ENCODE measurements at regions not wholly inside any gene's neighbourhood (a gene's known extent, or its start where the extent isn't known, plus 50 kb on each side); places are given as distances from the start of the nearest gene placed in this dataset.
"Not testable (repeated sequence)": the region's sequence is repeated elsewhere in the genome, so short reads cannot be mapped to it uniquely, and the experiment has no call there.

- H3K27ac Mint-ChIP-seq, result no peak overlapping the region
These were observed 71.7 kb upstream of the PELI2 start for GRCh38 chr14:56046546-56046945.

GRCh38 chr14:56046996-56047395 lies 71.2 kb upstream of the PELI2 start:
- no peak for DNase-seq
- ChIA-PET CTCF (interaction anchor here (1.5 kb wide), 1 partner anchor 12 kb away, joined by 3 read pairs; no protein-coding TSS in a partner anchor), POLR2A (no interaction called here)
- Mint-ChIP-seq H3K36me3 (ENCODE audit: low read depth) (no peaks in the 10 kb centered on the region), H3K9me3 (ENCODE audit: low read depth) (no peaks in the 10 kb centered on the region), H3K4me3 (no peak overlapping the region), H3K27ac (no peak overlapping the region), H3K4me1 (no peaks in the 10 kb centered on the region), H3K27me3 (peaks cover 8% of the 10 kb centered on the region)
- intact Hi-C loops (cut with DNase I, micrococcal nuclease), result no loop called here
- no peak for ATAC-seq

More at GRCh38 chr14:56046546-56046945, 71.7 kb upstream of the PELI2 start:
- no peaks in the 10 kb centered on the region for H3K36me3 Mint-ChIP-seq (ENCODE audit: low read depth)
- DNase-seq (no peak), ATAC-seq (no peak)
- no peak overlapping the region for H3K4me3 Mint-ChIP-seq
- intact Hi-C loops (cut with DNase I, micrococcal nuclease), result no loop called here
- peaks cover 6% of the 10 kb centered on the region for H3K27me3 Mint-ChIP-seq
- no peaks in the 10 kb centered on the region for H3K9me3 Mint-ChIP-seq (ENCODE audit: low read depth)
- CTCF ChIA-PET, result interaction anchor here (0.9 to 1.5 kb wide), 4 partner anchors 8 to 121 kb away, joined by 3 to 6 read pairs (median 3); no protein-coding TSS in a partner anchor
- H3K4me1 Mint-ChIP-seq, result no peaks in the 10 kb centered on the region
- POLR2A ChIA-PET, result no interaction called here

GRCh38 chr14:56049536-56049935 lies 68.7 kb upstream of the PELI2 start:
- no peak overlapping the region for H3K27ac Mint-ChIP-seq
- DNase-seq (no peak), ATAC-seq (no peak)
- CTCF ChIA-PET, result interaction anchor here (0.7 to 1.6 kb wide), 3 partner anchors 11 to 153 kb away, joined by 3 to 4 read pairs (median 3); no protein-coding TSS in a partner anchor
- peaks cover 5% of the 10 kb centered on the region for H3K27me3 Mint-ChIP-seq
- H3K9me3 Mint-ChIP-seq (ENCODE audit: low read depth), result no peaks in the 10 kb centered on the region
- POLR2A ChIA-PET, result no interaction called here
- H3K4me3 Mint-ChIP-seq, result no peak overlapping the region
- no peaks in the 10 kb centered on the region for H3K4me1 Mint-ChIP-seq
- no peaks in the 10 kb centered on the region for H3K36me3 Mint-ChIP-seq (ENCODE audit: low read depth)
- intact Hi-C loops (cut with DNase I, micrococcal nuclease), result no loop called here

GRCh38 chr14:56055511-56055910 lies 62.7 kb upstream of the PELI2 start:
- ATAC-seq (no peak), DNase-seq (no peak)
- Mint-ChIP-seq H3K4me1 (no peaks in the 10 kb centered on the region), H3K27me3 (peaks cover 17% of the 10 kb centered on the region), H3K27ac (no peak overlapping the region), H3K36me3 (ENCODE audit: low read depth) (no peaks in the 10 kb centered on the region), H3K9me3 (ENCODE audit: low read depth) (no peaks in the 10 kb centered on the region), H3K4me3 (no peak overlapping the region)
- CTCF ChIA-PET, result interaction anchor here (1.4 kb wide), 1 partner anchor 9 kb away, joined by 3 read pairs; no protein-coding TSS in a partner anchor
- POLR2A ChIA-PET, result no interaction called here
- intact Hi-C loops (cut with DNase I, micrococcal nuclease), result no loop called here

GRCh38 chr14:56056031-56056430 lies 62.2 kb upstream of the PELI2 start:
- H3K4me3 Mint-ChIP-seq, result no peak overlapping the region
- H3K4me1 Mint-ChIP-seq, result no peaks in the 10 kb centered on the region
- DNase-seq (no peak), ATAC-seq (no peak)
- H3K27ac Mint-ChIP-seq, result no peak overlapping the region
- intact Hi-C loops (cut with DNase I, micrococcal nuclease), result no loop called here
- H3K36me3 Mint-ChIP-seq (ENCODE audit: low read depth), result no peaks in the 10 kb centered on the region
- ChIA-PET CTCF (no interaction called here), POLR2A (no interaction called here)
- peaks cover 20% of the 10 kb centered on the region for H3K27me3 Mint-ChIP-seq
- no peaks in the 10 kb centered on the region for H3K9me3 Mint-ChIP-seq (ENCODE audit: low read depth)

- Mint-ChIP-seq H3K27ac (no peak overlapping the region), H3K4me3 (no peak overlapping the region), H3K4me1 (no peaks in the 10 kb centered on the region), H3K27me3 (peaks cover 20% of the 10 kb centered on the region), H3K9me3 (ENCODE audit: low read depth) (no peaks in the 10 kb centered on the region), H3K36me3 (ENCODE audit: low read depth) (no peaks in the 10 kb centered on the region)
- DNase-seq (no peak), ATAC-seq (no peak)
- intact Hi-C loops (cut with DNase I, micrococcal nuclease), result no loop called here
- POLR2A ChIA-PET, result no interaction called here
- CTCF ChIA-PET, result interaction anchor here (0.6 kb wide), 1 partner anchor 213 kb away, joined by 3 read pairs; no protein-coding TSS in a partner anchor
These were observed 61.0 kb upstream of the PELI2 start for GRCh38 chr14:56057071-56057741.

GRCh38 chr14:56057767-56058166 lies 60.4 kb upstream of the PELI2 start:
- H3K27me3 Mint-ChIP-seq, result peaks cover 20% of the 10 kb centered on the region
- no peak for DNase-seq
- no peak for ATAC-seq
- no peaks in the 10 kb centered on the region for H3K36me3 Mint-ChIP-seq (ENCODE audit: low read depth)
- POLR2A ChIA-PET, result no interaction called here
- no peaks in the 10 kb centered on the region for H3K4me1 Mint-ChIP-seq
- intact Hi-C loops (cut with DNase I, micrococcal nuclease), result no loop called here
- CTCF ChIA-PET, result interaction anchor here (1.2 kb wide), 1 partner anchor 11 kb away, joined by 3 read pairs; no protein-coding TSS in a partner anchor
- H3K4me3 Mint-ChIP-seq, result no peak overlapping the region
- no peak overlapping the region for H3K27ac Mint-ChIP-seq
- H3K9me3 Mint-ChIP-seq (ENCODE audit: low read depth), result no peaks in the 10 kb centered on the region

- Mint-ChIP-seq H3K27ac (no peak overlapping the region), H3K27me3 (peaks cover 20% of the 10 kb centered on the region), H3K4me1 (no peaks in the 10 kb centered on the region), H3K36me3 (ENCODE audit: low read depth) (no peaks in the 10 kb centered on the region), H3K4me3 (no peak overlapping the region), H3K9me3 (ENCODE audit: low read depth) (no peaks in the 10 kb centered on the region)
- no peak for ATAC-seq
- ChIA-PET POLR2A (no interaction called here), CTCF (interaction anchor here (0.5 to 1.4 kb wide), 3 partner anchors 10 to 362 kb away, joined by 3 read pairs; no protein-coding TSS in a partner anchor)
- intact Hi-C loops (cut with DNase I, micrococcal nuclease), result no loop called here
- DNase-seq, result no peak
These were observed 59.2 kb upstream of the PELI2 start for GRCh38 chr14:56059054-56059453.

GRCh38 chr14:56061051-56061450 lies 57.2 kb upstream of the PELI2 start:
- peaks cover 5% of the 10 kb centered on the region for H3K4me1 Mint-ChIP-seq
- DNase-seq (no peak), ATAC-seq (no peak)
- no peaks in the 10 kb centered on the region for H3K36me3 Mint-ChIP-seq (ENCODE audit: low read depth)
- intact Hi-C loops (cut with DNase I, micrococcal nuclease), result no loop called here
- H3K27ac Mint-ChIP-seq, result no peak overlapping the region
- H3K27me3 Mint-ChIP-seq, result peaks cover 18% of the 10 kb centered on the region
- ChIA-PET CTCF (interaction anchor here (1.2 kb wide), 1 partner anchor 12 kb away, joined by 4 read pairs; no protein-coding TSS in a partner anchor), POLR2A (no interaction called here)
- no peak overlapping the region for H3K4me3 Mint-ChIP-seq
- no peaks in the 10 kb centered on the region for H3K9me3 Mint-ChIP-seq (ENCODE audit: low read depth)

GRCh38 chr14:56063131-56063530 lies 55.1 kb upstream of the PELI2 start:
- ATAC-seq, result no peak
- Mint-ChIP-seq H3K9me3 (ENCODE audit: low read depth) (no peaks in the 10 kb centered on the region), H3K27me3 (peaks cover 13% of the 10 kb centered on the region), H3K4me3 (no peak overlapping the region), H3K36me3 (ENCODE audit: low read depth) (no peaks in the 10 kb centered on the region), H3K27ac (no peak overlapping the region), H3K4me1 (peaks cover 5% of the 10 kb centered on the region)
- ChIA-PET POLR2A (no interaction called here), CTCF (interaction anchor here (0.6 kb wide), 1 partner anchor 13 kb away, joined by 3 read pairs; no protein-coding TSS in a partner anchor)
- intact Hi-C loops (cut with DNase I, micrococcal nuclease), result no loop called here
- DNase-seq, result no peak

- ATAC-seq, result no peak
- no peaks in the 10 kb centered on the region for H3K9me3 Mint-ChIP-seq (ENCODE audit: low read depth)
- H3K36me3 Mint-ChIP-seq (ENCODE audit: low read depth), result no peaks in the 10 kb centered on the region
- no peak overlapping the region for H3K4me3 Mint-ChIP-seq
- POLR2A ChIA-PET, result no interaction called here
- H3K4me1 Mint-ChIP-seq, result peaks cover 5% of the 10 kb centered on the region
- intact Hi-C loops (cut with DNase I, micrococcal nuclease), result no loop called here
- DNase-seq, result no peak
- CTCF ChIA-PET, result interaction anchor here (0.6 kb wide), 1 partner anchor 75 kb away, joined by 3 read pairs; no protein-coding TSS in a partner anchor
- H3K27ac Mint-ChIP-seq, result no peak overlapping the region
- peaks cover 9% of the 10 kb centered on the region for H3K27me3 Mint-ChIP-seq
These were observed 53.7 kb upstream of the PELI2 start for GRCh38 chr14:56064513-56064912.

GRCh38 chr14:56065199-56065598 lies 53.0 kb upstream of the PELI2 start:
- POLR2A ChIA-PET; DNase-seq; ATAC-seq; H3K4me1 Mint-ChIP-seq; H3K4me3 Mint-ChIP-seq; H3K36me3 Mint-ChIP-seq (ENCODE audit: low read depth); H3K27me3 Mint-ChIP-seq; H3K9me3 Mint-ChIP-seq (ENCODE audit: low read depth); intact Hi-C loops (cut with DNase I, micrococcal nuclease); H3K27ac Mint-ChIP-seq: not testable (repeated sequence)
- CTCF ChIA-PET, result interaction anchor here (0.5 kb wide), 1 partner anchor 795 kb away, joined by 3 read pairs; no protein-coding TSS in a partner anchor
